ENCODE measurements at regions not wholly inside any gene's neighbourhood (a gene's known extent, or its start where the extent isn't known, plus 50 kb on each side); places are given as distances from the start of the nearest gene placed in this dataset.

DNA sequence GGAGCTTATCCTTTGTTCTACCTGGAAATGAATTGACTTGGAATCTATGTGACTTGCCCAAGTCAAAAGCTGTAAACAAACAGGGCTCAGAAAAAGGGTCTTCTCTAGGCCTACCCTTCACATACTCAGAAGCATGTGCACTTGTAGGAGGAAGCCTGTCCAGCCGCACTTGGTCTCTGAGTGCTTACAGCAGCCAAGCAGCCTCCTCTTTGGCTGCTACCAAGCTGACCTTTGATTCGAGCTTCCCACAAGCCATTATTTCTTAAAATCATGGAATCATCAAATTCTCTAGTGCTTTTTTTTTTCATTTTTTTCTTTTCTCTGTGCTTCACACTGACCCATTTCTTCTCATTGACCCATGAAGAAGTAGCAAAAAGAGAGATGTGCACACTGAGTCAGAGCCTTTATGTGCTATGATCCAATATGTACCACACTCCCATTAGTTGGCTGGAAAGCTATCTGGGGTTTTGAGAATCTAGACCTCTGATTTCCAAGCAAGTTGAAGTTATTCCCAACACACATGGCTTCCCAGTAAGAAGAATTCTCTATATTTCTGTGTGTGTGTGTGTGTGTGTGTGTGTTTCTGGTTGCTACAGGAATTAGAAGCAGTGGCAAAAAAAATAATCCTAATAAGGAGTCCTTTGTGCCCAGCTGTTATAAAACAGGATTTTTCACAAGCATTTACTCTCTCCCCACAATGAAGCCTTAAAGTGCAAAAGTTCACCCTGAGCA, 550.3 kb upstream of the TNP1 start:
- Histone ChIP-seq H3K27me3 (ENCODE audit: insufficient read depth, low read length, poor library complexity) (no peaks in the 10 kb centered on the region), H3K4me1 (ENCODE audit: insufficient read depth, low read length) (no peaks in the 10 kb centered on the region), H3K9ac (ENCODE audit: low read depth, low read length) (no peak overlapping the region), H3K9me3 (ENCODE audit: insufficient read depth, low read length, severe bottlenecking) (no peaks in the 10 kb centered on the region), H3K4me3 (ENCODE audit: low read depth in 1 of 2, low read length in 2 of 2) (no peak overlapping the region), H3K4me2 (ENCODE audit: insufficient read depth, low read length) (no peak overlapping the region), H4K20me1 (ENCODE audit: insufficient read depth, low read length) (no peaks in the 10 kb centered on the region), H3K79me2 (ENCODE audit: insufficient read depth, low read length) (no peaks in the 10 kb centered on the region), H2AFZ (ENCODE audit: low read depth, low read length) (no peak overlapping the region), H3K36me3 (ENCODE audit: insufficient read depth, low read length) (no peaks in the 10 kb centered on the region), H3K27ac (ENCODE audit: low read length) (no peak overlapping the region)
- TF ChIP-seq EZH2 (IDR thresholded peaks at IDR 0.05; ENCODE audit: borderline replicate concordance, low read depth, low read length, severe bottlenecking): no peak
- TF ChIP-seq, protein P1, sequence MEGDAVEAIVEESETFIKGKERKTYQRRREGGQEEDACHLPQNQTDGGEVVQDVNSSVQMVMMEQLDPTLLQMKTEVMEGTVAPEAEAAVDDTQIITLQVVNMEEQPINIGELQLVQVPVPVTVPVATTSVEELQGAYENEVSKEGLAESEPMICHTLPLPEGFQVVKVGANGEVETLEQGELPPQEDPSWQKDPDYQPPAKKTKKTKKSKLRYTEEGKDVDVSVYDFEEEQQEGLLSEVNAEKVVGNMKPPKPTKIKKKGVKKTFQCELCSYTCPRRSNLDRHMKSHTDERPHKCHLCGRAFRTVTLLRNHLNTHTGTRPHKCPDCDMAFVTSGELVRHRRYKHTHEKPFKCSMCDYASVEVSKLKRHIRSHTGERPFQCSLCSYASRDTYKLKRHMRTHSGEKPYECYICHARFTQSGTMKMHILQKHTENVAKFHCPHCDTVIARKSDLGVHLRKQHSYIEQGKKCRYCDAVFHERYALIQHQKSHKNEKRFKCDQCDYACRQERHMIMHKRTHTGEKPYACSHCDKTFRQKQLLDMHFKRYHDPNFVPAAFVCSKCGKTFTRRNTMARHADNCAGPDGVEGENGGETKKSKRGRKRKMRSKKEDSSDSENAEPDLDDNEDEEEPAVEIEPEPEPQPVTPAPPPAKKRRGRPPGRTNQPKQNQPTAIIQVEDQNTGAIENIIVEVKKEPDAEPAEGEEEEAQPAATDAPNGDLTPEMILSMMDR (IDR thresholded peaks at IDR 0.05; ENCODE audit: borderline replicate concordance, extremely low read depth, low read length, poor library complexity, severe bottlenecking): no peak
- DNase-seq (no peak), ATAC-seq (ENCODE audit: insufficient read depth, low read depth) (no peak)

- TF ChIP-seq, protein P1 (IDR thresholded peaks at IDR 0.05; ENCODE audit: borderline replicate concordance, extremely low read depth, low read length, poor library complexity, severe bottlenecking): no peak
- no peak for TF ChIP-seq EZH2 (IDR thresholded peaks at IDR 0.05; ENCODE audit: borderline replicate concordance, low read depth, low read length, severe bottlenecking)
- H3K4me2 ChIP-seq (ENCODE audit: insufficient read depth, low read length): no peak overlapping the region
- no peaks in the 10 kb centered on the region for H4K20me1 ChIP-seq (ENCODE audit: insufficient read depth, low read length)
- H3K27me3 ChIP-seq (ENCODE audit: insufficient read depth, low read length, poor library complexity): peaks cover 3% of the 10 kb centered on the region
- H2AFZ ChIP-seq (ENCODE audit: low read depth, low read length): no peak overlapping the region
- no peak overlapping the region for H3K4me3 ChIP-seq (ENCODE audit: low read depth in 1 of 2, low read length in 2 of 2)
- no peak overlapping the region for H3K27ac ChIP-seq (ENCODE audit: low read length)
- H3K9me3 ChIP-seq (ENCODE audit: insufficient read depth, low read length, severe bottlenecking): no peaks in the 10 kb centered on the region
- no peaks in the 10 kb centered on the region for H3K36me3 ChIP-seq (ENCODE audit: insufficient read depth, low read length)
- no peaks in the 10 kb centered on the region for H3K79me2 ChIP-seq (ENCODE audit: insufficient read depth, low read length)
- DNase-seq (no peak), ATAC-seq (ENCODE audit: insufficient read depth, low read depth) (no peak)
- no peaks in the 10 kb centered on the region for H3K4me1 ChIP-seq (ENCODE audit: insufficient read depth, low read length)
- H3K9ac ChIP-seq (ENCODE audit: low read depth, low read length): no peak overlapping the region
These were observed 547.5 kb upstream of the TNP1 start for GRCh38 chr2:217407362-217407761.

GRCh38 chr2:217404236-217404760, 544.4 kb upstream of the TNP1 start:
- H3K36me3 ChIP-seq (ENCODE audit: insufficient read depth, low read length): no peaks in the 10 kb centered on the region
- H4K20me1 ChIP-seq (ENCODE audit: insufficient read depth, low read length): no peaks in the 10 kb centered on the region
- H3K79me2 ChIP-seq (ENCODE audit: insufficient read depth, low read length): no peaks in the 10 kb centered on the region
- H3K27me3 ChIP-seq (ENCODE audit: insufficient read depth, low read length, poor library complexity): peaks cover 3% of the 10 kb centered on the region
- no peak overlapping the region for H3K9ac ChIP-seq (ENCODE audit: low read depth, low read length)
- ATAC-seq (ENCODE audit: insufficient read depth, low read depth) (no peak), DNase-seq (no peak)
- no peak overlapping the region for H3K27ac ChIP-seq (ENCODE audit: low read length)
- H3K9me3 ChIP-seq (ENCODE audit: insufficient read depth, low read length, severe bottlenecking): no peaks in the 10 kb centered on the region
- no peak overlapping the region for H3K4me3 ChIP-seq (ENCODE audit: low read depth in 1 of 2, low read length in 2 of 2)
- TF ChIP-seq EZH2 (IDR thresholded peaks at IDR 0.05; ENCODE audit: borderline replicate concordance, low read depth, low read length, severe bottlenecking): no peak
- TF ChIP-seq, protein P1 (IDR thresholded peaks at IDR 0.05; ENCODE audit: borderline replicate concordance, extremely low read depth, low read length, poor library complexity, severe bottlenecking): no peak
- no peak overlapping the region for H2AFZ ChIP-seq (ENCODE audit: low read depth, low read length)
- no peak overlapping the region for H3K4me2 ChIP-seq (ENCODE audit: insufficient read depth, low read length)
- no peaks in the 10 kb centered on the region for H3K4me1 ChIP-seq (ENCODE audit: insufficient read depth, low read length)
